ENCODE measurements at regions not wholly inside any gene's neighbourhood (a gene's known extent, or its start where the extent isn't known, plus 50 kb on each side); places are given as distances from the start of the nearest gene placed in this dataset.
"Not testable (repeated sequence)": the region's sequence is repeated elsewhere in the genome, so short reads cannot be mapped to it uniquely, and the experiment has no call there.

- no peaks in the 10 kb centered on the region for H3K36me3 Mint-ChIP-seq
- no peaks in the 10 kb centered on the region for H3K4me1 Mint-ChIP-seq (ENCODE audit: unreplicated experiment)
Observed at GRCh38 chr4:66367043-66367660, 696.9 kb upstream of the EPHA5 start.

GRCh38 chr4:66360395-66360794 is 690.1 kb upstream of the EPHA5 start:
- not testable (repeated sequence) for H3K36me3 Mint-ChIP-seq; DNase-seq (ENCODE audit: extremely low spot score, unreplicated experiment); H3K27me3 Mint-ChIP-seq

More at GRCh38 chr4:66367043-66367660, 696.9 kb upstream of the EPHA5 start:
- Mint-ChIP-seq H3K9me3 (no peaks in the 10 kb centered on the region), H3K27me3 (no peaks in the 10 kb centered on the region), H3K27ac (no peak overlapping the region), H3K4me3 (no peak overlapping the region)
- no peak for DNase-seq (ENCODE audit: extremely low spot score, unreplicated experiment)
- no peak for TF ChIP-seq CTCF (conservative IDR thresholded peaks at IDR 0.05)

GRCh38 chr4:66357316-66357715 is 687.0 kb upstream of the EPHA5 start:
- H3K27me3 Mint-ChIP-seq: no peaks in the 10 kb centered on the region
- H3K4me1 Mint-ChIP-seq (ENCODE audit: unreplicated experiment): peaks cover 4% of the 10 kb centered on the region
- H3K27ac Mint-ChIP-seq: no peak overlapping the region
- no peak for DNase-seq (ENCODE audit: extremely low spot score, unreplicated experiment)
- TF ChIP-seq CTCF (conservative IDR thresholded peaks at IDR 0.05): no peak
- H3K36me3 Mint-ChIP-seq: no peaks in the 10 kb centered on the region
- H3K4me3 Mint-ChIP-seq: no peak overlapping the region
- no peaks in the 10 kb centered on the region for H3K9me3 Mint-ChIP-seq

More at GRCh38 chr4:66360395-66360794, 690.1 kb upstream of the EPHA5 start:
- H3K4me3 Mint-ChIP-seq; H3K27ac Mint-ChIP-seq; H3K4me1 Mint-ChIP-seq (ENCODE audit: unreplicated experiment); H3K9me3 Mint-ChIP-seq: not testable (repeated sequence)

GRCh38 chr4:66355328-66355727 is 685.0 kb upstream of the EPHA5 start:
- Mint-ChIP-seq H3K9me3 (no peaks in the 10 kb centered on the region), H3K4me3 (no peak overlapping the region), H3K27ac (no peak overlapping the region), H3K4me1 (ENCODE audit: unreplicated experiment) (peaks cover 4% of the 10 kb centered on the region), H3K36me3 (no peaks in the 10 kb centered on the region), H3K27me3 (no peaks in the 10 kb centered on the region)
- no peak for DNase-seq (ENCODE audit: extremely low spot score, unreplicated experiment)
- no peak for TF ChIP-seq CTCF (conservative IDR thresholded peaks at IDR 0.05)

GRCh38 chr4:66351761-66352160 is 681.5 kb upstream of the EPHA5 start:
- no peaks in the 10 kb centered on the region for H3K4me1 Mint-ChIP-seq (ENCODE audit: unreplicated experiment)
- peaks cover 4% of the 10 kb centered on the region for H3K27me3 Mint-ChIP-seq
- H3K4me3 Mint-ChIP-seq: no peak overlapping the region
- H3K27ac Mint-ChIP-seq: no peak overlapping the region
- no peak for TF ChIP-seq CTCF (conservative IDR thresholded peaks at IDR 0.05)
- no peaks in the 10 kb centered on the region for H3K9me3 Mint-ChIP-seq
- DNase-seq (ENCODE audit: extremely low spot score, unreplicated experiment): no peak
- no peaks in the 10 kb centered on the region for H3K36me3 Mint-ChIP-seq

- no peak for TF ChIP-seq CTCF (conservative IDR thresholded peaks at IDR 0.05)
- no peak for DNase-seq (ENCODE audit: extremely low spot score, unreplicated experiment)
- no peaks in the 10 kb centered on the region for H3K36me3 Mint-ChIP-seq
- no peak overlapping the region for H3K27ac Mint-ChIP-seq
- H3K4me1 Mint-ChIP-seq (ENCODE audit: unreplicated experiment): no peaks in the 10 kb centered on the region
- no peaks in the 10 kb centered on the region for H3K9me3 Mint-ChIP-seq
- H3K27me3 Mint-ChIP-seq: no peaks in the 10 kb centered on the region
- H3K4me3 Mint-ChIP-seq: no peak overlapping the region
Observed at GRCh38 chr4:66340286-66340893, 670.1 kb upstream of the EPHA5 start.
